ENCODE measurements at regions not wholly inside any gene's neighbourhood (a gene's known extent, or its start where the extent isn't known, plus 50 kb on each side); places are given as distances from the start of the nearest gene placed in this dataset.

DNA sequence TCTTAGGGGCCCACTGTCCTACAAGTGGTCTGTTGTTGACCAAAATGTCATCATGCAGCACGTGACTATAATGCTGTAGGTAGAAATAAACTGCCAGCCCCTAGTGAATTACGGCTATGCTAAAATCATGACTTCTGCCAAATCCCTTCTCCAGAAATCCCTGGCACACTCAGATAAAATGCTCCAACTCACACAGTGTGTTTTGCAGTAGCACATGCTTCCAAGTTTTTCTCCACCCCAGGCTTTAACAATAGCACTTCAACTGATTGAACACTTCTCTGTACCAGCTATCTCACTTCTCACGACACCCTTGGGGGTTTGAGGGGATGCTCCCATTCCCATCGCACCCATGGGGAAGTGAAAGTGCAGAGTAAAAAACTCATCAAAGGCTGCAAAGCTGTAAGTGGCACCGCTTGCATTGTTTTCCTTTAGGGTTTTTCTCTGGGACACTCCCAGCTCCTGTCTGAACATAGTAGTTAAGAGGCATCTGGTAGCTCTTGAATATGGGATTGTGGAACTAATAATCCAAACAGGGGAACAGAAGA lies 151.0 kb upstream of the SLC24A2 start:
- DNase-seq (ENCODE audit: extremely low read depth in 1 of 4, low spot score in 3 of 4) (no peak), FAIRE-seq (no peak), ATAC-seq (no peak)
- intact Hi-C loops (cut with micrococcal nuclease): no loop called here
- Histone ChIP-seq H3K4me1 (replicated peaks in 1 of 2; ENCODE audit: control insufficient read depth in 2 of 2, insufficient read depth in 2 of 2, low read length in 2 of 2) (no peaks in the 10 kb centered on the region), H3K79me2 (ENCODE audit: control insufficient read depth, insufficient read depth, low read length) (no peaks in the 10 kb centered on the region), H3K27ac (ENCODE audit: extremely low read depth, low read depth, low read length) (no peak overlapping the region), H3K9me1 (ENCODE audit: control insufficient read depth, insufficient read depth, low read length) (no peaks in the 10 kb centered on the region), H3K36me3 (ENCODE audit: control insufficient read depth, insufficient read depth, low read length) (no peaks in the 10 kb centered on the region), H4K20me1 (replicated peaks; ENCODE audit: control insufficient read depth, insufficient read depth, low read length) (no peaks in the 10 kb centered on the region), H3K9me3 (replicated peaks; ENCODE audit: control insufficient read depth, insufficient read depth, low read depth, low read length) (no peaks in the 10 kb centered on the region), H3K4me3 (no peak overlapping the region), H3K4me2 (ENCODE audit: insufficient read depth, low read length) (no peak overlapping the region), H3K27me3 (ENCODE audit: control insufficient read depth in 2 of 2, insufficient read depth in 2 of 2, low read length in 2 of 2) (no peaks in the 10 kb centered on the region), H3K9ac (ENCODE audit: insufficient read depth in 1 of 2, low read depth in 2 of 2, low read length in 2 of 2) (no peak overlapping the region), H2AFZ (ENCODE audit: low read depth, low read length) (no peak overlapping the region)
- WGBS (ENCODE audit: insufficient coverage, low coverage, missing lambda C conversion rate): 0% methylated on average over 5 of the region's 5 CpGs
- POLR2A ChIA-PET: interaction anchor here (0.8 kb wide), 1 partner anchor 744 kb away, joined by 3 read pairs; the partner anchor contains the start of gene FOCAD
- CTCF ChIA-PET (ENCODE audit: low intra/inter-chr PET ratio): no interaction called here
- no peak for TF ChIP-seq HLTF (IDR thresholded peaks at IDR 0.05)
- no peak for TF ChIP-seq POLR2A (conservative IDR thresholded peaks at IDR 0.05)
- TF ChIP-seq, protein P1, sequence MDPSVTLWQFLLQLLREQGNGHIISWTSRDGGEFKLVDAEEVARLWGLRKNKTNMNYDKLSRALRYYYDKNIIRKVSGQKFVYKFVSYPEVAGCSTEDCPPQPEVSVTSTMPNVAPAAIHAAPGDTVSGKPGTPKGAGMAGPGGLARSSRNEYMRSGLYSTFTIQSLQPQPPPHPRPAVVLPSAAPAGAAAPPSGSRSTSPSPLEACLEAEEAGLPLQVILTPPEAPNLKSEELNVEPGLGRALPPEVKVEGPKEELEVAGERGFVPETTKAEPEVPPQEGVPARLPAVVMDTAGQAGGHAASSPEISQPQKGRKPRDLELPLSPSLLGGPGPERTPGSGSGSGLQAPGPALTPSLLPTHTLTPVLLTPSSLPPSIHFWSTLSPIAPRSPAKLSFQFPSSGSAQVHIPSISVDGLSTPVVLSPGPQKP (CRISPR knock-in tag; IDR thresholded peaks at IDR 0.05): no peak
- no peak for TF ChIP-seq HMBOX1 (IDR thresholded peaks at IDR 0.05)
- no peak for TF ChIP-seq NBN (IDR thresholded peaks at IDR 0.05; ENCODE audit: low read depth)
- TF ChIP-seq ZNF76 (CRISPR knock-in tag; IDR thresholded peaks at IDR 0.05; ENCODE audit: borderline replicate concordance): no peak
- no peak for TF ChIP-seq SMARCA5 (IDR thresholded peaks at IDR 0.05)
- in situ Hi-C loops (cut with MboI): no loop called here
- BruUV-seq (replicated peaks): no TSS peak
